ENCODE measurements at regions not wholly inside any gene's neighbourhood (a gene's known extent, or its start where the extent isn't known, plus 50 kb on each side); places are given as distances from the start of the nearest gene placed in this dataset.
"Not testable (repeated sequence)": the region's sequence is repeated elsewhere in the genome, so short reads cannot be mapped to it uniquely, and the experiment has no call there.

GRCh38 chr12:33920460-33920859 lies 101.8 kb upstream of the ALG10 start:
- not testable (repeated sequence) for TF ChIP-seq CTCF (IDR thresholded peaks at IDR 0.05; ENCODE audit: low read length); EZH2 (IDR thresholded peaks at IDR 0.05; ENCODE audit: borderline replicate concordance, low read length)

Data from OCI-LY1 (cell line).